Astrocyte (in vitro differentiated cells and primary cell): ENCODE measurements at regions not wholly inside any gene's neighbourhood (a gene's known extent, or its start where the extent isn't known, plus 50 kb on each side); places are given as distances from the start of the nearest gene placed in this dataset.

Experiments
- DNase-seq: peaks from one replicate; pipeline ENCODE4 v3.0.0-alpha.2; 2010; ENCODE audit warnings: low read depth
- FAIRE-seq: peaks from 2 replicates; lab custom pipeline; 2011; peaks lifted over from hg19 to GRCh38; lab: Jason Lieb, UNC
- H2AFZ ChIP-seq: 2 replicates; pipeline ENCODE4 v1.6.0; 2012; ENCODE audit warnings: low read depth, low read length, inconsistent platforms
- H3K27ac ChIP-seq: 2 replicates; pipeline ENCODE4 v1.5.1; 2011; ENCODE audit warnings: low read depth, low read length, inconsistent platforms
- H3K27me3 ChIP-seq: 2 replicates; pipeline ENCODE4 v1.6.0; 2011; ENCODE audit warnings: low read length, inconsistent platforms; ENCODE audit not compliant: insufficient read depth
- H3K36me3 ChIP-seq: 2 replicates; pipeline ENCODE4 v1.5.1; 2011; ENCODE audit warnings: low read length, inconsistent platforms; ENCODE audit not compliant: insufficient read depth
- H3K4me1 ChIP-seq: 2 replicates; pipeline ENCODE4 v1.5.1; 2011; ENCODE audit warnings: low read length, inconsistent platforms; ENCODE audit not compliant: insufficient read depth
- H3K4me2 ChIP-seq: 2 replicates; pipeline ENCODE4 v1.6.0; 2012; ENCODE audit warnings: low read length, inconsistent platforms
- H3K4me3 ChIP-seq: 2 replicates; pipeline ENCODE4 v1.5.1; 2011; ENCODE audit warnings: low read depth, mild to moderate bottlenecking, low read length, inconsistent platforms; ENCODE audit not compliant: insufficient read depth
- H3K79me2 ChIP-seq: 2 replicates; pipeline ENCODE4 v1.6.0; 2012; ENCODE audit warnings: mild to moderate bottlenecking, low read length, inconsistent platforms; ENCODE audit not compliant: insufficient read depth
- H3K9ac ChIP-seq: 2 replicates; pipeline ENCODE4 v1.6.0; 2012; ENCODE audit warnings: mild to moderate bottlenecking, low read length, inconsistent platforms
- H3K9me3 ChIP-seq: 2 replicates; pipeline ENCODE4 v1.5.1; 2012; ENCODE audit warnings: low read depth, mild to moderate bottlenecking, low read length, inconsistent platforms; ENCODE audit not compliant: insufficient read depth
- H4K20me1 ChIP-seq: 2 replicates; pipeline ENCODE4 v1.6.0; 2012; ENCODE audit warnings: low read length, inconsistent platforms; ENCODE audit not compliant: insufficient read depth
- H3K27ac Mint-ChIP-seq: one replicate; pipeline ENCODE4 v1.8.0; 2021; ENCODE audit warnings: mild to moderate bottlenecking, mixed read lengths; ENCODE audit not compliant: unreplicated experiment
- H3K27me3 Mint-ChIP-seq: one replicate; pipeline ENCODE4 v1.8.0; 2021; ENCODE audit warnings: low read depth, mixed read lengths; ENCODE audit not compliant: unreplicated experiment
- H3K36me3 Mint-ChIP-seq: one replicate; pipeline ENCODE4 v1.8.0; 2021; ENCODE audit warnings: low read depth, mixed read lengths; ENCODE audit not compliant: unreplicated experiment
- H3K4me1 Mint-ChIP-seq: one replicate; pipeline ENCODE4 v1.8.0; 2021; ENCODE audit warnings: low read depth, mixed read lengths; ENCODE audit not compliant: unreplicated experiment
- H3K4me3 Mint-ChIP-seq: one replicate; pipeline ENCODE4 v1.8.0; 2021; ENCODE audit warnings: mild to moderate bottlenecking, moderate library complexity, mixed read lengths; ENCODE audit not compliant: unreplicated experiment
- H3K9me3 Mint-ChIP-seq: one replicate; pipeline ENCODE4 v1.8.0; 2021; ENCODE audit warnings: mild to moderate bottlenecking, mixed read lengths; ENCODE audit not compliant: unreplicated experiment
- EZH2 ChIP-seq: IDR thresholded peaks from 2 replicates; pipeline ENCODE4 v1.6.1; 2012; ENCODE audit warnings: mild to moderate bottlenecking, low read length, inconsistent platforms; ENCODE audit not compliant: insufficient read depth
- TF ChIP-seq, protein P1 (sequence below): IDR thresholded peaks from 2 replicates; pipeline ENCODE4 v1.5.1; 2011; ENCODE audit warnings: low read depth, mild to moderate bottlenecking, inconsistent platforms, low read length, moderate library complexity; ENCODE audit not compliant: insufficient read depth

DNA sequence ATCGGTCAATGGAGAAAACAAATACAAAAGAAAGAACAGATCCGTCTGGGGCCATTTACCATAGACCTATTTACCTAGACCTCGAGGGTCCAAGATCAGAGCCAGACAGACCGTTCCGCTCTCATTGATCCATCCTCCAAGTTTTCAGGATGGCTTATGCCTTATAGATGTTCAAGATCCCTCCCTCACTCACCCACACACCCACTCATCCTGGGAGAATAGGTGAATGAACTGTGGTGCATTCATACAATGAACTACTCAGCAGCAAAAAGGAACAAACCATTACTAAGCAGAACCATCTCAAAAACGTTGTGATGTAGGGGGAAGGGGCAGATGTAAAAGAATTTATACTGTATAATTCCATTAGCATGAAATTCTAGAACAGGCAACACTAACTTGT, 125.1 kb upstream of the RREB1 start:
- Histone ChIP-seq H2AFZ (no peak overlapping the region), H3K4me1 (no peaks in the 10 kb centered on the region), H3K9me3 (no peaks in the 10 kb centered on the region), H3K4me3 (no peak overlapping the region), H3K9ac (no peak overlapping the region), H3K79me2 (no peaks in the 10 kb centered on the region), H4K20me1 (no peaks in the 10 kb centered on the region), H3K4me2 (no peak overlapping the region), H3K27me3 (no peaks in the 10 kb centered on the region), H3K27ac (no peak overlapping the region), H3K36me3 (no peaks in the 10 kb centered on the region)
- DNase-seq (no peak), FAIRE-seq (no peak)
- Mint-ChIP-seq H3K9me3 (no peaks in the 10 kb centered on the region), H3K36me3 (no peaks in the 10 kb centered on the region), H3K27me3 (peaks cover 17% of the 10 kb centered on the region), H3K4me3 (no peak overlapping the region), H3K27ac (no peak overlapping the region), H3K4me1 (no peaks in the 10 kb centered on the region)
- no peak for TF ChIP-seq EZH2
- TF ChIP-seq, protein P1, sequence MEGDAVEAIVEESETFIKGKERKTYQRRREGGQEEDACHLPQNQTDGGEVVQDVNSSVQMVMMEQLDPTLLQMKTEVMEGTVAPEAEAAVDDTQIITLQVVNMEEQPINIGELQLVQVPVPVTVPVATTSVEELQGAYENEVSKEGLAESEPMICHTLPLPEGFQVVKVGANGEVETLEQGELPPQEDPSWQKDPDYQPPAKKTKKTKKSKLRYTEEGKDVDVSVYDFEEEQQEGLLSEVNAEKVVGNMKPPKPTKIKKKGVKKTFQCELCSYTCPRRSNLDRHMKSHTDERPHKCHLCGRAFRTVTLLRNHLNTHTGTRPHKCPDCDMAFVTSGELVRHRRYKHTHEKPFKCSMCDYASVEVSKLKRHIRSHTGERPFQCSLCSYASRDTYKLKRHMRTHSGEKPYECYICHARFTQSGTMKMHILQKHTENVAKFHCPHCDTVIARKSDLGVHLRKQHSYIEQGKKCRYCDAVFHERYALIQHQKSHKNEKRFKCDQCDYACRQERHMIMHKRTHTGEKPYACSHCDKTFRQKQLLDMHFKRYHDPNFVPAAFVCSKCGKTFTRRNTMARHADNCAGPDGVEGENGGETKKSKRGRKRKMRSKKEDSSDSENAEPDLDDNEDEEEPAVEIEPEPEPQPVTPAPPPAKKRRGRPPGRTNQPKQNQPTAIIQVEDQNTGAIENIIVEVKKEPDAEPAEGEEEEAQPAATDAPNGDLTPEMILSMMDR: no peak

DNA sequence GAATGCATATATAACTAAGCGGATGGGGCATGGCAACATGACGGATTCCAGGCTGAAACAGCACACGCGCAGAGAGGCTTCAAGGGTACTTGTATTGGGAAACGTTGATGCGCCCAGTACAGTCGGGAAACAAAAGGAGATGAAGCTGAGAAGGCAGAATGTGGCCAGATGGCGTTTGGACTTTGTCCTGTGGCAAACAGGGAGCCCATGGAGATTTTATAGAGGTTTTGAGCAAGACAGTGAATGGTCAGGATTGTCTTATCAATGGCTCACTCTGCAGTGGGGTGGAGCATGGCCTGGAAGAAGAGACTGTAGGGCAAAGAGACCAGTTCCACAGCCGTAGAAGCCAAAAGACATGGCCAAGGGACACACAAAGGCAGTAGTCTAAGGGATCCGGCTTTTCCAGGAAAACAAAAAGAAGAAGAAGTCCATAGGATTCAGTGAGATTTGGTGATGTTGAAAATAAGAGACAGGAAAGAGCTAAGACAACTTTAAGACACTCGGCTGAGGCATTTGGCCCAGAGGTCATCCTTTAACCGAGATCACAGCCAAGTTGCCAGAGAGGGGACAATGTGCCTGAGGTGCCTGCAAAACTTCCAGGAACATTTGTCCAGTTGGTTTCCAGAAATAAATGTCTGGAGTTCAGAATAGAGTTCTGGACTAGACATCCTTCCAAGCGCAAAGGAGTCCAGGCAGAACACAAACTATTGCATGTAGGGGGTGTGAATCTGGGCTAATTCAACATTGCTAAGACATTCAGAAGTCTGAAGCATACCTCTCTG, 123.0 kb upstream of the RREB1 start:
- no peak overlapping the region for H3K4me3 ChIP-seq
- no peak overlapping the region for H3K4me3 Mint-ChIP-seq
- H3K27ac ChIP-seq: no peak overlapping the region
- H3K27me3 Mint-ChIP-seq: peaks cover 13% of the 10 kb centered on the region
- no peaks in the 10 kb centered on the region for H3K9me3 ChIP-seq
- DNase-seq (no peak), FAIRE-seq (no peak)
- H4K20me1 ChIP-seq: no peaks in the 10 kb centered on the region
- peak overlapping the region; percentile 38 for H2AFZ ChIP-seq
- no peak overlapping the region for H3K4me2 ChIP-seq
- H3K9me3 Mint-ChIP-seq: peaks cover 3% of the 10 kb centered on the region
- H3K4me1 Mint-ChIP-seq: no peaks in the 10 kb centered on the region
- H3K36me3 ChIP-seq: no peaks in the 10 kb centered on the region
- H3K36me3 Mint-ChIP-seq: no peaks in the 10 kb centered on the region
- H3K27ac Mint-ChIP-seq: no peak overlapping the region
- H3K27me3 ChIP-seq: no peaks in the 10 kb centered on the region
- no peaks in the 10 kb centered on the region for H3K4me1 ChIP-seq
- no peaks in the 10 kb centered on the region for H3K79me2 ChIP-seq
- TF ChIP-seq, protein P1: no peak
- no peak for TF ChIP-seq EZH2
- no peak overlapping the region for H3K9ac ChIP-seq

DNA sequence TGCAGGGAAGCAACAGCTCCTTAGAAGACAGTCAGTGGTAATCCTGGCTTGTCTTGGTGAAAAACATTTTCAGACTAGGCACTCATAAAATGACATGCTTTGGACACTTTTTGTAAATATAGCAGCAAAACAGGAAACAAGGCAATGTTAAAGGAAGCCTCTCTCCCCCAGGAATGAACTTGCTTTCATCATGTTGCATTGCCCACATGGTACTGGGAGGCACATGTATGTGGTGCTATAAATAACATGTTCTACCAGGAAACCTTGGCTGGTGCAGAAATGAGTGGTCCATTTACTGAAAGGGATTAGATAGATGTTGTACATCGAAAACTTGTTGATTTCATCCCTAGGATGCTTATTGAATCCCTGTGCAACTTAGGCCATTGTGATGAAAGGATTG, 121.4 kb upstream of the RREB1 start:
- Histone ChIP-seq H3K79me2 (no peaks in the 10 kb centered on the region), H3K36me3 (no peaks in the 10 kb centered on the region), H3K9me3 (no peaks in the 10 kb centered on the region), H3K9ac (no peak overlapping the region), H2AFZ (no peak overlapping the region), H4K20me1 (no peaks in the 10 kb centered on the region), H3K4me2 (no peak overlapping the region), H3K4me3 (no peak overlapping the region), H3K27ac (no peak overlapping the region), H3K27me3 (no peaks in the 10 kb centered on the region), H3K4me1 (no peaks in the 10 kb centered on the region)
- Mint-ChIP-seq H3K9me3 (peaks cover 3% of the 10 kb centered on the region), H3K4me3 (no peak overlapping the region), H3K27me3 (peaks cover 12% of the 10 kb centered on the region), H3K36me3 (no peaks in the 10 kb centered on the region), H3K4me1 (no peaks in the 10 kb centered on the region), H3K27ac (no peak overlapping the region)
- DNase-seq (no peak), FAIRE-seq (no peak)
- TF ChIP-seq, protein P1: no peak
- TF ChIP-seq EZH2: no peak
